HepG2 (cell line): ENCODE measurements at regions not wholly inside any gene's neighbourhood (a gene's known extent, or its start where the extent isn't known, plus 50 kb on each side); places are given as distances from the start of the nearest gene placed in this dataset.

Source experiments
- ATAC-seq: fragments of 200-7000 bp; cut with Tn5 transposase; 3 replicates; pipeline ENCODE4 v1.9.1; 2020; ENCODE audit warnings: mild to moderate bottlenecking, moderate library complexity
- BruUV-seq: library from RNA; stranded (reverse); fragments of 400-500 nt; replicated peaks from 2 replicates; lab custom pipeline; 2021; lab: Mats Ljungman, UMichigan
- CTCF ChIA-PET: fragments of 300-600 bp; formaldehyde crosslinking; extraction: SDS; loops from one replicate; lab custom pipeline; 2021; ENCODE audit warnings: low total read pairs, inconsistent platforms, low intra/inter-chr PET ratio; lab: Yijun Ruan, JAX
- POLR2A ChIA-PET: fragments of 350-600 bp; sonication (Branson Sonifier 250); formaldehyde crosslinking; loops from one replicate; lab custom pipeline; 2020; ENCODE audit warnings: antibody characterized with exemption, inconsistent platforms; lab: Yijun Ruan, JAX
- DNase-seq: peaks from one replicate; pipeline ENCODE4 v3.0.0-alpha.2; 2015; ENCODE audit warnings: low spot score
- FAIRE-seq: peaks from 3 replicates; lab custom pipeline; 2011; peaks lifted over from hg19 to GRCh38; lab: Jason Lieb, UNC
- H2AFZ ChIP-seq: one replicate; pipeline ENCODE4 v1.6.1; 2011; ENCODE audit warnings: low read length, inconsistent platforms
- H3K27ac ChIP-seq: fragments of 300-600 bp; 3 replicates; pipeline ENCODE4 v1.8.0; 2011; ENCODE audit warnings: mixed run types, mild to moderate bottlenecking, mixed read lengths, low read length, inconsistent platforms; ENCODE audit not compliant: insufficient read depth; ENCODE audit errors: extremely low read length
- H3K27me3 ChIP-seq, 2 experiments: fragments of 200-600 bp in 1 of 2; 2 replicates in 1 of 2; 3 replicates in 1 of 2; pipeline versions ENCODE4 v1.6.0 to v1.8.0; 2011; ENCODE audit warnings: low read length in 2 of 2, mild to moderate bottlenecking in 2 of 2, moderate library complexity in 2 of 2, inconsistent platforms in 1 of 2; ENCODE audit not compliant: insufficient read depth in 2 of 2, control insufficient read depth in 1 of 2
- H3K36me3 ChIP-seq, 2 experiments: fragments of 200-600 bp in 1 of 2; replicated peaks in 1 of 2; 2 replicates in 1 of 2; 3 replicates in 1 of 2; pipeline versions ENCODE4 v1.5.1 to v1.8.0; 2011; ENCODE audit warnings: low read length in 2 of 2, inconsistent platforms in 1 of 2; ENCODE audit not compliant: insufficient read depth in 2 of 2, control insufficient read depth in 1 of 2
- H3K4me1 ChIP-seq: 2 replicates; pipeline ENCODE4 v1.5.1; 2012; ENCODE audit warnings: low read length, inconsistent platforms; ENCODE audit not compliant: insufficient read depth
- H3K4me2 ChIP-seq: 2 replicates; pipeline ENCODE4 v1.6.0; 2011; ENCODE audit warnings: low read depth, low read length, inconsistent platforms
- H3K4me3 ChIP-seq, 3 experiments: fragments of 200-600 bp in 1 of 3; sonication (generic), shearing (Covaris generic) in 1 of 3; replicated peaks in 1 of 3; 2 replicates each; pipeline ENCODE4 v1.5.1; 2011 to 2016; ENCODE audit warnings: low read length in 3 of 3, inconsistent platforms in 2 of 3, low read depth in 2 of 3, mild to moderate bottlenecking in 2 of 3, control low read depth in 1 of 3, mixed read lengths in 1 of 3; ENCODE audit not compliant: insufficient read depth in 1 of 3
- H3K79me2 ChIP-seq: one replicate; pipeline ENCODE4 v1.6.1; 2011; ENCODE audit warnings: low read length, inconsistent platforms; ENCODE audit not compliant: insufficient read depth
- H3K9ac ChIP-seq: 2 replicates; pipeline ENCODE4 v1.6.0; 2011; ENCODE audit warnings: mild to moderate bottlenecking, low read depth, low read length, inconsistent platforms; ENCODE audit not compliant: insufficient read depth
- H3K9me3 ChIP-seq: 2 replicates; pipeline ENCODE4 v1.5.1; 2012; ENCODE audit warnings: mild to moderate bottlenecking, low read length
- H4K20me1 ChIP-seq: 2 replicates; pipeline ENCODE4 v1.6.0; 2011; ENCODE audit warnings: inconsistent platforms, mild to moderate bottlenecking, low read length, moderate library complexity; ENCODE audit not compliant: insufficient read depth
- ATM ChIP-seq: fragments of 450-650 bp; IDR thresholded peaks from 2 replicates; pipeline ENCODE4 v1.7.1; 2017; ENCODE audit warnings: mild to moderate bottlenecking, borderline replicate concordance
- ERF ChIP-seq: IDR thresholded peaks from 2 replicates; pipeline ENCODE4 v1.6.1; 2018; ENCODE audit warnings: missing biosample characterization, missing genetic modification reagents
- NAIF1 ChIP-seq: sonication (generic); formaldehyde crosslinking; IDR thresholded peaks from 2 replicates; pipeline ENCODE4 v1.5.0; 2020; ENCODE audit warnings: mild to moderate bottlenecking, missing genetic modification reagents, borderline replicate concordance
- PLRG1 ChIP-seq: fragments of 450-650 bp; conservative IDR thresholded peaks from 2 replicates; pipeline ENCODE4 v1.6.1; 2016
- SRY ChIP-seq: sonication (generic); formaldehyde crosslinking; IDR thresholded peaks from 2 replicates; pipeline ENCODE4 v1.8.0; 2022; ENCODE audit warnings: mild to moderate bottlenecking, missing genetic modification reagents
- TBL1XR1 ChIP-seq: fragments of 150-350 bp; IDR thresholded peaks from 2 replicates; pipeline ENCODE4 v1.6.1; 2014; ENCODE audit warnings: borderline replicate concordance, low read length; ENCODE audit not compliant: partially characterized antibody
- ZNF136 ChIP-seq: sonication (generic); formaldehyde crosslinking; IDR thresholded peaks from 2 replicates; pipeline ENCODE4 v1.8.1; 2022; ENCODE audit warnings: low read depth, mild to moderate bottlenecking, moderate library complexity, missing genetic modification reagents
- ZNF737 ChIP-seq: sonication (generic); formaldehyde crosslinking; IDR thresholded peaks from 2 replicates; pipeline ENCODE4 v1.5.0; 2020; ENCODE audit warnings: missing genetic modification reagents, mild to moderate bottlenecking, borderline replicate concordance
- WGBS: methylation state at CpG from one replicate; pipeline ENCODE4 v1.1.6; 2017; ENCODE audit warnings: low lambda C conversion rate; 5-methylcytosine and 5-hydroxymethylcytosine counted together
- in situ Hi-C: cut with HindIII; loops from 2 replicates; pipeline ENCODE4 v1.10.0; 2017; ENCODE audit warnings: low pct_unique_long_range_greater_than_20kb; ENCODE audit not compliant: extremely low pct_ligation_motif_present
- intact Hi-C: fragments of 100-400 bp; cut with micrococcal nuclease; formaldehyde crosslinking; loops from one replicate; pipeline ENCODE4 v1.10.0; 2022; ENCODE audit not compliant: unreplicated experiment
- TF ChIP-seq, protein P1 (sequence below): sonication (generic); formaldehyde crosslinking; IDR thresholded peaks from 2 replicates; pipeline ENCODE4 v1.4.0; 2020; ENCODE audit warnings: missing genetic modification reagents, mild to moderate bottlenecking, borderline replicate concordance
- TF ChIP-seq, protein P2 (sequence below): sonication (generic); formaldehyde crosslinking; IDR thresholded peaks from 2 replicates; pipeline ENCODE4 v1.5.1; 2020; ENCODE audit warnings: mild to moderate bottlenecking, missing genetic modification reagents, borderline replicate concordance
- TF ChIP-seq, protein P3 (sequence below): sonication (generic); formaldehyde crosslinking; IDR thresholded peaks from 2 replicates; pipeline ENCODE4 v1.5.0; 2020; ENCODE audit warnings: missing genetic modification reagents, mild to moderate bottlenecking, borderline replicate concordance
- TF ChIP-seq, protein P4 (sequence below): sonication (generic); formaldehyde crosslinking; IDR thresholded peaks from 2 replicates; pipeline ENCODE4 v1.8.0; 2022; ENCODE audit warnings: mild to moderate bottlenecking, missing genetic modification reagents, moderate library complexity

DNA sequence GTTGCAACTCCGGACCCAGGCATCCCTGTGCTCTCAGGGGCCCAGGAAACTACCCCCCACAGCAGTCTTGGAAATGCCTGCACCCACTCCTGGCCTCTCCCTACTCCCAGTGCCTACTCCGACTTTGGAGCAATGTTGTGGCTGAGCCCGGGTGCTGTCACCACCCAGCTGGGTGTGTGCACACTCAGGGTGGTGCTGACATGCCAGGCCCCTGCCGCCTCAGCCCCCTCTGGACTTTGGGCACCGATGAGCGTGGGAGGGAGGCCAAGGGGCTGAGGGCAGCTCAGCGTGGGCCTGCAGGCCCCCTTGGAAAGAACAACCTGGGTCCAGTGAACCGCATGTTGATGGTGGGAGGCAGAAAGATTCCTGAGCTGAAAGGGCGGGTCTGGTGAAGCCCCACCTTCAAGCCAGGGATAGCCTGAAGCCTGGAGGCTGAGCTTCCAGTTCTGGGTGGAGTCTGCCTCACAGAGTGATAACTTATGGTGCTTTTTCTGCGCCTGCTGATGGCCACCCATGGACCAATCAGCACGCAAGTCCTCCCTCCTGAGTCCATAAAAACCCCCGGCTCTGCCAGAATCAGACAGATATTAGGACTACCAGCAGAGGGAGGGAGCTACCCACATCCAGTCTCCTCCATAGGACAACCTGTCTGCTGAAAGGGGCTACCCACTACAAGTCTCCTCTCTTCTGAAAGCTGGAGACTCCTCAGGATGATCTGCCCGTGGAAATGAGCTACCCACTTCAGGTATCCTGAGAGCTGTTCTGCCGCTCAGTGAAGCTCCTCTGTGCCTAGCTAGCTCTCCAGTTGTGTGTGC, 380.4 kb upstream of the SORCS1 start:
- no peaks in the 10 kb centered on the region for H3K36me3 ChIP-seq
- no peak overlapping the region for H3K9ac ChIP-seq
- no peaks in the 10 kb centered on the region for H3K27me3 ChIP-seq
- in situ Hi-C loops (no loop called here), intact Hi-C loops (no loop called here)
- H3K4me3 ChIP-seq, result no peak overlapping the region
- WGBS, result 37% methylated on average over 4 of the region's 14 CpGs
- H3K27ac ChIP-seq, result no peak overlapping the region
- no peak overlapping the region for H3K4me2 ChIP-seq
- ChIA-PET POLR2A (no interaction called here), CTCF (no interaction called here)
- no TSS peak for BruUV-seq
- H3K9me3 ChIP-seq, result peaks cover 89% of the 10 kb centered on the region
- no peak for FAIRE-seq
- H3K4me1 ChIP-seq, result no peaks in the 10 kb centered on the region
- DNase-seq, result no peak
- no peaks in the 10 kb centered on the region for H3K79me2 ChIP-seq
- no peak for ATAC-seq
- no peaks in the 10 kb centered on the region for H4K20me1 ChIP-seq
- H2AFZ ChIP-seq, result no peak overlapping the region
- TF ChIP-seq, protein P1, sequence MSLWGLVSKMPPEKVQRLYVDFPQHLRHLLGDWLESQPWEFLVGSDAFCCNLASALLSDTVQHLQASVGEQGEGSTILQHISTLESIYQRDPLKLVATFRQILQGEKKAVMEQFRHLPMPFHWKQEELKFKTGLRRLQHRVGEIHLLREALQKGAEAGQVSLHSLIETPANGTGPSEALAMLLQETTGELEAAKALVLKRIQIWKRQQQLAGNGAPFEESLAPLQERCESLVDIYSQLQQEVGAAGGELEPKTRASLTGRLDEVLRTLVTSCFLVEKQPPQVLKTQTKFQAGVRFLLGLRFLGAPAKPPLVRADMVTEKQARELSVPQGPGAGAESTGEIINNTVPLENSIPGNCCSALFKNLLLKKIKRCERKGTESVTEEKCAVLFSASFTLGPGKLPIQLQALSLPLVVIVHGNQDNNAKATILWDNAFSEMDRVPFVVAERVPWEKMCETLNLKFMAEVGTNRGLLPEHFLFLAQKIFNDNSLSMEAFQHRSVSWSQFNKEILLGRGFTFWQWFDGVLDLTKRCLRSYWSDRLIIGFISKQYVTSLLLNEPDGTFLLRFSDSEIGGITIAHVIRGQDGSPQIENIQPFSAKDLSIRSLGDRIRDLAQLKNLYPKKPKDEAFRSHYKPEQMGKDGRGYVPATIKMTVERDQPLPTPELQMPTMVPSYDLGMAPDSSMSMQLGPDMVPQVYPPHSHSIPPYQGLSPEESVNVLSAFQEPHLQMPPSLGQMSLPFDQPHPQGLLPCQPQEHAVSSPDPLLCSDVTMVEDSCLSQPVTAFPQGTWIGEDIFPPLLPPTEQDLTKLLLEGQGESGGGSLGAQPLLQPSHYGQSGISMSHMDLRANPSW (CRISPR knock-in tag), result no peak
- TF ChIP-seq NAIF1 (CRISPR knock-in tag), result no peak
- TF ChIP-seq ATM, result no peak
- TF ChIP-seq, protein P2, sequence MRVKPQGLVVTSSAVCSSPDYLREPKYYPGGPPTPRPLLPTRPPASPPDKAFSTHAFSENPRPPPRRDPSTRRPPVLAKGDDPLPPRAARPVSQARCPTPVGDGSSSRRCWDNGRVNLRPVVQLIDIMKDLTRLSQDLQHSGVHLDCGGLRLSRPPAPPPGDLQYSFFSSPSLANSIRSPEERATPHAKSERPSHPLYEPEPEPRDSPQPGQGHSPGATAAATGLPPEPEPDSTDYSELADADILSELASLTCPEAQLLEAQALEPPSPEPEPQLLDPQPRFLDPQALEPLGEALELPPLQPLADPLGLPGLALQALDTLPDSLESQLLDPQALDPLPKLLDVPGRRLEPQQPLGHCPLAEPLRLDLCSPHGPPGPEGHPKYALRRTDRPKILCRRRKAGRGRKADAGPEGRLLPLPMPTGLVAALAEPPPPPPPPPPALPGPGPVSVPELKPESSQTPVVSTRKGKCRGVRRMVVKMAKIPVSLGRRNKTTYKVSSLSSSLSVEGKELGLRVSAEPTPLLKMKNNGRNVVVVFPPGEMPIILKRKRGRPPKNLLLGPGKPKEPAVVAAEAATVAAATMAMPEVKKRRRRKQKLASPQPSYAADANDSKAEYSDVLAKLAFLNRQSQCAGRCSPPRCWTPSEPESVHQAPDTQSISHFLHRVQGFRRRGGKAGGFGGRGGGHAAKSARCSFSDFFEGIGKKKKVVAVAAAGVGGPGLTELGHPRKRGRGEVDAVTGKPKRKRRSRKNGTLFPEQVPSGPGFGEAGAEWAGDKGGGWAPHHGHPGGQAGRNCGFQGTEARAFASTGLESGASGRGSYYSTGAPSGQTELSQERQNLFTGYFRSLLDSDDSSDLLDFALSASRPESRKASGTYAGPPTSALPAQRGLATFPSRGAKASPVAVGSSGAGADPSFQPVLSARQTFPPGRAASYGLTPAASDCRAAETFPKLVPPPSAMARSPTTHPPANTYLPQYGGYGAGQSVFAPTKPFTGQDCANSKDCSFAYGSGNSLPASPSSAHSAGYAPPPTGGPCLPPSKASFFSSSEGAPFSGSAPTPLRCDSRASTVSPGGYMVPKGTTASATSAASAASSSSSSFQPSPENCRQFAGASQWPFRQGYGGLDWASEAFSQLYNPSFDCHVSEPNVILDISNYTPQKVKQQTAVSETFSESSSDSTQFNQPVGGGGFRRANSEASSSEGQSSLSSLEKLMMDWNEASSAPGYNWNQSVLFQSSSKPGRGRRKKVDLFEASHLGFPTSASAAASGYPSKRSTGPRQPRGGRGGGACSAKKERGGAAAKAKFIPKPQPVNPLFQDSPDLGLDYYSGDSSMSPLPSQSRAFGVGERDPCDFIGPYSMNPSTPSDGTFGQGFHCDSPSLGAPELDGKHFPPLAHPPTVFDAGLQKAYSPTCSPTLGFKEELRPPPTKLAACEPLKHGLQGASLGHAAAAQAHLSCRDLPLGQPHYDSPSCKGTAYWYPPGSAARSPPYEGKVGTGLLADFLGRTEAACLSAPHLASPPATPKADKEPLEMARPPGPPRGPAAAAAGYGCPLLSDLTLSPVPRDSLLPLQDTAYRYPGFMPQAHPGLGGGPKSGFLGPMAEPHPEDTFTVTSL (CRISPR knock-in tag), result no peak
- TF ChIP-seq TBL1XR1, result no peak
- TF ChIP-seq ZNF136 (CRISPR knock-in tag), result no peak
- no peak for TF ChIP-seq PLRG1
- TF ChIP-seq ERF (CRISPR knock-in tag), result no peak
- no peak for TF ChIP-seq ZNF737 (CRISPR knock-in tag)
- TF ChIP-seq, protein P3, sequence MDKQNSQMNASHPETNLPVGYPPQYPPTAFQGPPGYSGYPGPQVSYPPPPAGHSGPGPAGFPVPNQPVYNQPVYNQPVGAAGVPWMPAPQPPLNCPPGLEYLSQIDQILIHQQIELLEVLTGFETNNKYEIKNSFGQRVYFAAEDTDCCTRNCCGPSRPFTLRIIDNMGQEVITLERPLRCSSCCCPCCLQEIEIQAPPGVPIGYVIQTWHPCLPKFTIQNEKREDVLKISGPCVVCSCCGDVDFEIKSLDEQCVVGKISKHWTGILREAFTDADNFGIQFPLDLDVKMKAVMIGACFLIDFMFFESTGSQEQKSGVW (CRISPR knock-in tag), result no peak
- TF ChIP-seq, protein P4, sequence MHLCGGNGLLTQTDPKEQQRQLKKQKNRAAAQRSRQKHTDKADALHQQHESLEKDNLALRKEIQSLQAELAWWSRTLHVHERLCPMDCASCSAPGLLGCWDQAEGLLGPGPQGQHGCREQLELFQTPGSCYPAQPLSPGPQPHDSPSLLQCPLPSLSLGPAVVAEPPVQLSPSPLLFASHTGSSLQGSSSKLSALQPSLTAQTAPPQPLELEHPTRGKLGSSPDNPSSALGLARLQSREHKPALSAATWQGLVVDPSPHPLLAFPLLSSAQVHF, result no peak
- no peak for TF ChIP-seq SRY (CRISPR knock-in tag)
